ENCODE measurements at regions not wholly inside any gene's neighbourhood (a gene's known extent, or its start where the extent isn't known, plus 50 kb on each side); places are given as distances from the start of the nearest gene placed in this dataset.
A peak's percentile ranks its signal among the peaks of the same experiment; 100 is the strongest.

DNA sequence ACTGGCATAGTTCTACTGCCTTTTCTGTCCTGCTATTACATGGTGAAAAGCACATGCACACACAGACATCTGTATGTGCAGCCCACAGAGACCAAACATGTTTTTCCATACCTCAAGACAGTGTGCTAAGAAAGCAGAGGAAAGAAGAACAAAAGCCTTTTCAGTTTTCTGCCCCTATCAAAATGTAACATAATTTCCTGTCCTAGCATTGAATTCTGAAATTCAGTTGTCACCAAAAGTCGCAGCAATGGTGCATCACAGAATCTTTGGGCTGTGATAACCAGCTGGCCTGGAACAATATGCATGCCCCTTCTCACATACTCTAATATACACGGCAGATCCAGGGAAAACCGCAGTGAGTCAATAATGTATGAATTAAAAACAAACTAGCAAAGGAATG lies 153.8 kb upstream of the RAP2B start:
- no peak for DNase-seq (ENCODE audit: low spot score)
- Histone ChIP-seq H2AFZ (no peak overlapping the region), H3K27ac (no peak overlapping the region), H3K9me3 (ENCODE audit: low read depth) (no peaks in the 10 kb centered on the region), H3K4me2 (no peak overlapping the region), H4K20me1 (ENCODE audit: insufficient read depth, poor library complexity, severe bottlenecking) (no peaks in the 10 kb centered on the region), H3K36me3 (replicated peaks; ENCODE audit: insufficient read depth, low read depth) (no peaks in the 10 kb centered on the region), H3K9me2 (replicated peaks; ENCODE audit: insufficient read depth) (no peaks in the 10 kb centered on the region), H3K4me1 (ENCODE audit: insufficient read depth) (no peaks in the 10 kb centered on the region), H3K27me3 (no peaks in the 10 kb centered on the region), H3K4me3 (no peak overlapping the region), H3K79me2 (no peaks in the 10 kb centered on the region)
- WGBS (ENCODE audit: low lambda C conversion rate, missing lambda C conversion rate), result 83% methylated on average over 3 of the region's 3 CpGs
- no peak for TF ChIP-seq EZH2phosphoT487 (IDR thresholded peaks at IDR 0.05; ENCODE audit: low read depth, severe bottlenecking, unreplicated experiment)
- TF ChIP-seq EZH2 (IDR thresholded peaks at IDR 0.05; ENCODE audit: borderline replicate concordance), result no peak
- TF ChIP-seq, protein P1, sequence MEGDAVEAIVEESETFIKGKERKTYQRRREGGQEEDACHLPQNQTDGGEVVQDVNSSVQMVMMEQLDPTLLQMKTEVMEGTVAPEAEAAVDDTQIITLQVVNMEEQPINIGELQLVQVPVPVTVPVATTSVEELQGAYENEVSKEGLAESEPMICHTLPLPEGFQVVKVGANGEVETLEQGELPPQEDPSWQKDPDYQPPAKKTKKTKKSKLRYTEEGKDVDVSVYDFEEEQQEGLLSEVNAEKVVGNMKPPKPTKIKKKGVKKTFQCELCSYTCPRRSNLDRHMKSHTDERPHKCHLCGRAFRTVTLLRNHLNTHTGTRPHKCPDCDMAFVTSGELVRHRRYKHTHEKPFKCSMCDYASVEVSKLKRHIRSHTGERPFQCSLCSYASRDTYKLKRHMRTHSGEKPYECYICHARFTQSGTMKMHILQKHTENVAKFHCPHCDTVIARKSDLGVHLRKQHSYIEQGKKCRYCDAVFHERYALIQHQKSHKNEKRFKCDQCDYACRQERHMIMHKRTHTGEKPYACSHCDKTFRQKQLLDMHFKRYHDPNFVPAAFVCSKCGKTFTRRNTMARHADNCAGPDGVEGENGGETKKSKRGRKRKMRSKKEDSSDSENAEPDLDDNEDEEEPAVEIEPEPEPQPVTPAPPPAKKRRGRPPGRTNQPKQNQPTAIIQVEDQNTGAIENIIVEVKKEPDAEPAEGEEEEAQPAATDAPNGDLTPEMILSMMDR (IDR thresholded peaks at IDR 0.05; ENCODE audit: poor library complexity), result no peak

DNA sequence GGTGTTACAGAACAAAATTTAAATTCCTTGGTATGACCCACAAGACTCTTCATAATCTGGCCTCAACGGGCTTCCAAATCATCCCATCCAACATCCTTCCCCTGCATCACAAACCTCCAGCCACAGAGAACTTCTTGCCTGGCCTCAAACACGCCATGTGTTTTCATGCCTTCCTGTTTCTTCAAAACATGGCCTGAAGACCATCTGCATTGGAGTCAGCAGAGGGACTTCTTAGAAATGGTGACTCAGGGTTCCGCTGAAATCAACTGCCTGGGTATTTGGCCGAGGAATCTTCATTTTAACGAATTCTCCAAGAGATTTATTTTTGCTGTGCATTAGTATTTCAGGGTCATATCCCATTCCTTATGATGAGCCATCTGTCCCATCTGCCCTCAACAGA lies 138.1 kb upstream of the RAP2B start:
- no peak for TF ChIP-seq EZH2 (IDR thresholded peaks at IDR 0.05; ENCODE audit: borderline replicate concordance)
- TF ChIP-seq, protein P1 (IDR thresholded peaks at IDR 0.05; ENCODE audit: poor library complexity), result no peak
- TF ChIP-seq EZH2phosphoT487 (IDR thresholded peaks at IDR 0.05; ENCODE audit: low read depth, severe bottlenecking, unreplicated experiment), result no peak
- Histone ChIP-seq H3K9me2 (replicated peaks; ENCODE audit: insufficient read depth) (no peaks in the 10 kb centered on the region), H4K20me1 (ENCODE audit: insufficient read depth, poor library complexity, severe bottlenecking) (no peaks in the 10 kb centered on the region), H2AFZ (no peak overlapping the region), H3K27me3 (no peaks in the 10 kb centered on the region), H3K4me2 (no peak overlapping the region), H3K79me2 (no peaks in the 10 kb centered on the region), H3K27ac (no peak overlapping the region), H3K9me3 (ENCODE audit: low read depth) (no peaks in the 10 kb centered on the region), H3K4me3 (no peak overlapping the region), H3K4me1 (ENCODE audit: insufficient read depth) (no peaks in the 10 kb centered on the region), H3K36me3 (replicated peaks; ENCODE audit: insufficient read depth, low read depth) (no peaks in the 10 kb centered on the region)
- 96% methylated on average over 5 of the region's 5 CpGs for WGBS (ENCODE audit: low lambda C conversion rate, missing lambda C conversion rate)
- no peak for DNase-seq (ENCODE audit: low spot score)

DNA sequence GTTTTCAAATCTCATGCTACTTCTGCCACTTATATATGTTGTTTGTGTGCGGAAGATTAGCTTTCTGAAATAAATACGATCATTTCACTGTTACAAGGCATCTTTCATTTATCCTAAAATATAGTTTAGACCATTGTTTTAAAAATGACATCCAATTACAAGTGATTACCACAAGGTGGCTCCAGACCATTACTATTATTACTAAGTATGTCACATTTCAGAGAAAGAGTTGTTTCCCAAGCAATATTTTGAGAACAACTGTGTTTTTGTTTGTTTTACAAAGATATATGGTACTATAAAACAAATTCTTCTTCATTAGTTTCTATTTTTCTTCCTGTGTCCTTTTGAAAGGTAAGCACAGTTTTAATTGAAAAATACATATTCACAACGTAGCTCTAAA lies 136.0 kb upstream of the RAP2B start:
- no peaks in the 10 kb centered on the region for H3K79me2 ChIP-seq
- peak; percentile 42 for DNase-seq (ENCODE audit: low spot score)
- WGBS (ENCODE audit: low lambda C conversion rate, missing lambda C conversion rate), result 73% methylated on average over 3 of the region's 3 CpGs

More for the DNA sequence above, 136.0 kb upstream of the RAP2B start:
- no peak overlapping the region for H3K4me2 ChIP-seq
- H3K27me3 ChIP-seq, result no peaks in the 10 kb centered on the region
- TF ChIP-seq EZH2 (IDR thresholded peaks at IDR 0.05; ENCODE audit: borderline replicate concordance), result no peak
- TF ChIP-seq, protein P1 (IDR thresholded peaks at IDR 0.05; ENCODE audit: poor library complexity), result peak; percentile 81
- no peaks in the 10 kb centered on the region for H3K4me1 ChIP-seq (ENCODE audit: insufficient read depth)
- H3K9me3 ChIP-seq (ENCODE audit: low read depth), result no peaks in the 10 kb centered on the region
- H3K27ac ChIP-seq, result no peak overlapping the region
- no peak overlapping the region for H3K4me3 ChIP-seq
- H3K9me2 ChIP-seq (replicated peaks; ENCODE audit: insufficient read depth), result no peaks in the 10 kb centered on the region
- no peaks in the 10 kb centered on the region for H4K20me1 ChIP-seq (ENCODE audit: insufficient read depth, poor library complexity, severe bottlenecking)
- H3K36me3 ChIP-seq (replicated peaks; ENCODE audit: insufficient read depth, low read depth), result no peaks in the 10 kb centered on the region
- no peak overlapping the region for H2AFZ ChIP-seq
